Stimulated activated naive CD8-positive, alpha-beta T cell treated with anti-CD3 and anti-CD28 coated beads, Interleukin-15, amount 100 ng/mL, for 72 hours (primary cell): ENCODE measurements at regions not wholly inside any gene's neighbourhood (a gene's known extent, or its start where the extent isn't known, plus 50 kb on each side); places are given as distances from the start of the nearest gene placed in this dataset.
"Not testable (repeated sequence)": the region's sequence is repeated elsewhere in the genome, so short reads cannot be mapped to it uniquely, and the experiment has no call there.

Source experiments
- ATAC-seq: fragments of 150-1000 bp; cut with Tn5 transposase; 2 replicates; pipeline ENCODE4 v1.10.0; 2021; ENCODE audit warnings: mild to moderate bottlenecking, moderate library complexity
- DNase-seq, 2 donors: peaks; one replicate each; pipeline ENCODE4 v3.0.0; 2021 to 2022
- H3K27ac Mint-ChIP-seq, 2 donors: one replicate each; pipeline ENCODE4 v1.8.0; 2022; ENCODE audit warnings: mild to moderate bottlenecking in 2 of 2, mixed read lengths in 2 of 2, moderate library complexity in 2 of 2
- H3K27me3 Mint-ChIP-seq: one replicate; pipeline ENCODE4 v1.8.0; 2022; ENCODE audit warnings: mixed read lengths
- H3K4me1 Mint-ChIP-seq: one replicate; pipeline ENCODE4 v1.8.0; 2022; ENCODE audit warnings: mild to moderate bottlenecking, mixed read lengths
- H3K4me3 Mint-ChIP-seq, 2 donors: one replicate each; pipeline ENCODE4 v1.8.0; 2022; ENCODE audit warnings: mild to moderate bottlenecking in 2 of 2, mixed read lengths in 2 of 2, moderate library complexity in 1 of 2
- H3K9me3 Mint-ChIP-seq, 2 donors: one replicate each; pipeline ENCODE4 v1.8.0; 2022; ENCODE audit warnings: mixed read lengths in 2 of 2

DNA sequence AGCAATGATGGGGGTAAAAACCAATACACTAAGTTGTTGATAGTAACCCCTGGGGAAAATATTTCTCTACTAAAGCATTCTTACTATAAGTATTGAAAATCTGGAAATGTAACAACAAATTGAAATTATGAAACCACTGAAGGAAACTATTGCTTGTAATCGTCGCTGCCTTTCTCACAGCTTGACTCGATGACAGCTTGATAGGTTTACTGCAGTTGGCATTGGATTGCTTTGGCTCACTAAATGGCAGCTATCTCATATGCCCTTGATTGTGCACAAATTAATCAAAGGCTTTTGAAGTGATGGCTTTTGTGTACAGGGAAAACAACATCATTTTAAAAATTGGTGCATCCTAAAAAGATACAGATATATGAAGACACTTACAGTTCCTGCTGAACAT is 419.6 kb upstream of the TENM3 start:
- Mint-ChIP-seq H3K4me1 (no peaks in the 10 kb centered on the region), H3K27me3 (no peaks in the 10 kb centered on the region), H3K9me3 (peaks cover 0 to 17% of the 10 kb centered on the region in 2 donors), H3K4me3 (no peak overlapping the region), H3K27ac (no peak overlapping the region)
- no peak for ATAC-seq
- DNase-seq = no peak

DNA sequence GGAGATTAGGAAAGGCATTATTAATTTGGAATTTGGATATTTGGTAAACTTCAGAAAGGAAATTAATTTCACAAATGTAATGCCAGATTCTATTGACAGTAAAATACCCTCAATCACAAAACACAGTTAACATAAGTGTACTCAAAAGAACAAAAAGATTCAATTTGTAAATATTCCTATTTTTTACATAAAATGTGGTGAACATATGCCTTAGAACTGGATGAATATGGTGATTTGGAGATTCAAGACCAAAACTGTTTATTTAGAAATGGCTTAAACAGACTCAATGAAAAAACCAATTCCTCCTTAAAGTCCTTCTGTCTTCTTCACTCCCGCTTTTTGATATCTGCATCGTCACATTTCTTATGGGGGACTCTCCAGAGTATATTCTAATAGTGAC is 417.6 kb upstream of the TENM3 start:
- H3K9me3 Mint-ChIP-seq = peaks cover 0 to 16% of the 10 kb centered on the region in 2 donors
- no peak overlapping the region for H3K4me3 Mint-ChIP-seq
- no peak for DNase-seq
- H3K4me1 Mint-ChIP-seq = no peaks in the 10 kb centered on the region
- H3K27me3 Mint-ChIP-seq = no peaks in the 10 kb centered on the region
- no peak overlapping the region for H3K27ac Mint-ChIP-seq
- no peak for ATAC-seq

DNA sequence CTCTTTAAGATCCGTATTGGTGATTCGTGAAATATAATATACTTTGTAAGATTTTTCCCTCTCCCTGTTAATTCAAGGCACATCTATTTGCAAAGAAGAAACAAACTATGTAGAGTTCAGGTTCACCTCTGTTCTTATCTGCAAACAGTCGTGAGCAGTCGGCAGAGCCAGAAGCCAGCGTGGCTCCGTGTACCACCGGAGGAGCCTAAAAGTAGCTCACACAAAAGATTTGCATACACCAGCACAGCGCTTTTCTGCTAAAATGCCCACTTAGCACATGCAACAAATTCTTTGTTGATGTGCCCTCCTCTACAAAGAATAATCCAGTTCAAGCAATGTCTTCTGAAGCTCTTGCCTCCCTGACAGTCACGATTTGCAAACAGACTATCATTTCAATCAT is 416.0 kb upstream of the TENM3 start:
- DNase-seq = no peak
- H3K4me3 Mint-ChIP-seq = no peak overlapping the region
- peaks cover 0 to 16% of the 10 kb centered on the region in 2 donors for H3K9me3 Mint-ChIP-seq
- ATAC-seq = no peak
- H3K27me3 Mint-ChIP-seq = no peaks in the 10 kb centered on the region
- no peak overlapping the region for H3K27ac Mint-ChIP-seq
- H3K4me1 Mint-ChIP-seq = no peaks in the 10 kb centered on the region

- ATAC-seq (no peak), DNase-seq (no peak)
- peaks cover 0 to 24% of the 10 kb centered on the region in 2 donors for H3K9me3 Mint-ChIP-seq
- H3K27ac Mint-ChIP-seq = no peak overlapping the region
- no peak overlapping the region for H3K4me3 Mint-ChIP-seq
- H3K4me1 Mint-ChIP-seq = no peaks in the 10 kb centered on the region
- H3K27me3 Mint-ChIP-seq = no peaks in the 10 kb centered on the region
Observed at GRCh38 chr4:181830404-181831035, 412.7 kb upstream of the TENM3 start.

GRCh38 chr4:181834071-181834470 is 409.1 kb upstream of the TENM3 start:
- H3K27ac Mint-ChIP-seq = no peak overlapping the region
- H3K27me3 Mint-ChIP-seq = no peaks in the 10 kb centered on the region
- no peak for DNase-seq
- ATAC-seq = no peak
- H3K4me1 Mint-ChIP-seq = no peaks in the 10 kb centered on the region
- H3K9me3 Mint-ChIP-seq = peaks cover 0 to 8% of the 10 kb centered on the region in 2 donors
- no peak overlapping the region for H3K4me3 Mint-ChIP-seq

DNA sequence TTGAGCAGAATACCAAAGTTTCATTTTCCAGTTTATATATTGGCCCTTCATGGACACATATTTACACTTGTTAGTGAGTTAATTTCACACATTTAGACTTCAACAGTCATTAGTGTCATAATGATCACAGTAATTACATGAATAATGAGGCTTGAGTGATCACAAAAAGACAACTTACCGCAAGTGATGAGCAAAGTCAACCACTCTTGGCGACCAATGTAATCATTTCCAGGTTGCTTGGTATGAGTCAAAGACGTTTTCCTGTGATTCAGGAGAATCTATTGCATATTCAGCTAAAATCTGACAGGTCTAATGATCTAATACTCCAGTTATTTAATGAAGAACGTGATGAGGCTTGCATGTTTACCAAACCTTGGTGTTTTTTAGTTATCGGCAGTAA is 407.9 kb upstream of the TENM3 start:
- no peak for ATAC-seq
- Mint-ChIP-seq H3K4me3 (no peak overlapping the region), H3K27ac (no peak overlapping the region)

DNA sequence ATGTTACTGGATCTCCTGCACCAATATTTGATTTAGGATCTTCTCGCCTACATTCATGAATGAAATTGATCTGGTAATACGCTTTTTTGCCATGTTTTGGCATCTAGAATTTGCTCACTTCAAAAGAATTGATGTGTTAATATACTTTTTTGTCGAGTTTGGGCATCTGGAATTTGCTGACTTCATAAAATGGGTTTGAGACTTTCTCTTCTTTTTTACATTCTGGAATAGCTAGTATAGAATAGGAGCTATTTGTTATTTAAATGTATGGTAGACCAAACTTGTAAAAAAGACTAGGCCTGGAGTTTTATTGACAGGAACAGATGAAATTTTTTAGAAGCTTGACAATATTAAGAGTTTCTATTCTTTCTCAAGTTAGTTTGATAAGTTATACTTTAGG is 404.9 kb upstream of the TENM3 start:
- H3K4me3 Mint-ChIP-seq = no peak overlapping the region
- DNase-seq (no peak), ATAC-seq (no peak)
- no peaks in the 10 kb centered on the region for H3K27me3 Mint-ChIP-seq
- no peaks in the 10 kb centered on the region for H3K4me1 Mint-ChIP-seq
- no peak overlapping the region for H3K27ac Mint-ChIP-seq
- peaks cover 0 to 11% of the 10 kb centered on the region in 2 donors for H3K9me3 Mint-ChIP-seq

More for the DNA sequence above, 407.9 kb upstream of the TENM3 start:
- Mint-ChIP-seq H3K4me1 (no peaks in the 10 kb centered on the region), H3K9me3 (peaks cover 0 to 9% of the 10 kb centered on the region in 2 donors), H3K27me3 (no peaks in the 10 kb centered on the region)
- no peak for DNase-seq

DNA sequence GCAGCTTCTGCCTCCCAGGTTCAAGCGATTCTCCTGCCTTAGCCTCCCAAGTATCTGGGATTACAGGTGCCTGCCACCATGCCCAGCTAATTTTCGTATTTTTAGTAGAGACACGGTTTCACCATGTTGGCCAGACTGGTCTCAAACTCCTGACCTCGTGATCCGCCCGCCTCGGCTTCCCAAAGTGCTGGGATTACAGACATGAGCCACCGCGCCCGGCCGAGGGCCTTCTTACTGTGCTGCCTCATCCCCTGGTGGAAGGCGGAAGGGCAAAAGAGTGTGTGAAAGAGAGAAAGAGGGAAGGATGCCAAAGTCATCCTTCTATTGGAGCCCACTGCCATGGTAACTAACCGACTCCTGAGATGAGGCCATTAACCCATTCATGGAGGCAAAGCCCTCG is 399.4 kb upstream of the TENM3 start:
- H3K27ac Mint-ChIP-seq, H3K27me3 Mint-ChIP-seq, H3K9me3 Mint-ChIP-seq, ATAC-seq, H3K4me3 Mint-ChIP-seq, DNase-seq, H3K4me1 Mint-ChIP-seq: not testable (repeated sequence)

- ATAC-seq (no peak), DNase-seq (no peak)
- no peak overlapping the region for H3K4me3 Mint-ChIP-seq
- no peaks in the 10 kb centered on the region for H3K4me1 Mint-ChIP-seq
- H3K9me3 Mint-ChIP-seq = peaks cover 0 to under 1% of the 10 kb centered on the region in 2 donors
- no peaks in the 10 kb centered on the region for H3K27me3 Mint-ChIP-seq
- no peak overlapping the region for H3K27ac Mint-ChIP-seq
Observed at GRCh38 chr4:181845617-181846016, 397.6 kb upstream of the TENM3 start.

DNA sequence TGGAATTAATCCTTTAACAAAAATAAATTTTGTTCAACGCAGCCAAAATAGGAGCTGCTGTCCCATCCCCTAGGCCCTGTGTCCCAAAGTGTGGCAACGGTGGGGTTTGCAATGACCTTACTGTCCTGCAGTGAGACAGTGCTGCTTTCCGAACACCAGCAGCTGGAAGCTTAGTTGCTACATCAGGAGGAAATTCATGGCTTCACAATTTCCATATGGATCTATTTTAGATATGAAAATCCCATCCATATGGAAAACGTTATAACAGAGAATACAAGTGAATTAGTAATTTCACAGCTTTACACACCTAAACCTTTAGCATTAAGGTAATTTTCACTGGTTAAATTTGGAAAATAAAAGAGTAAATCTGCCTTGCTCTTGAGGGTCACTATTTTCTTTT is 396.3 kb upstream of the TENM3 start:
- Mint-ChIP-seq H3K27me3 (no peaks in the 10 kb centered on the region), H3K4me1 (no peaks in the 10 kb centered on the region), H3K27ac (no peak overlapping the region), H3K4me3 (no peak overlapping the region), H3K9me3 (peaks cover 9 to 11% of the 10 kb centered on the region in 2 donors)
- ATAC-seq (no peak), DNase-seq (no peak)

GRCh38 chr4:181848357-181848756 is 394.8 kb upstream of the TENM3 start:
- H3K9me3 Mint-ChIP-seq = peaks cover 9 to 11% of the 10 kb centered on the region in 2 donors

GRCh38 chr4:181849472-181849871 is 393.7 kb upstream of the TENM3 start:
- no peaks in the 10 kb centered on the region for H3K27me3 Mint-ChIP-seq
- no peak for ATAC-seq
- H3K4me1 Mint-ChIP-seq = no peaks in the 10 kb centered on the region
- peaks cover 9 to 11% of the 10 kb centered on the region in 2 donors for H3K9me3 Mint-ChIP-seq
- no peak overlapping the region for H3K27ac Mint-ChIP-seq
- no peak overlapping the region for H3K4me3 Mint-ChIP-seq
- no peak for DNase-seq

More at GRCh38 chr4:181848357-181848756, 394.8 kb upstream of the TENM3 start:
- no peak for DNase-seq
- no peaks in the 10 kb centered on the region for H3K27me3 Mint-ChIP-seq
- no peak overlapping the region for H3K27ac Mint-ChIP-seq
- H3K4me1 Mint-ChIP-seq = no peaks in the 10 kb centered on the region
- no peak for ATAC-seq
- H3K4me3 Mint-ChIP-seq = no peak overlapping the region

DNA sequence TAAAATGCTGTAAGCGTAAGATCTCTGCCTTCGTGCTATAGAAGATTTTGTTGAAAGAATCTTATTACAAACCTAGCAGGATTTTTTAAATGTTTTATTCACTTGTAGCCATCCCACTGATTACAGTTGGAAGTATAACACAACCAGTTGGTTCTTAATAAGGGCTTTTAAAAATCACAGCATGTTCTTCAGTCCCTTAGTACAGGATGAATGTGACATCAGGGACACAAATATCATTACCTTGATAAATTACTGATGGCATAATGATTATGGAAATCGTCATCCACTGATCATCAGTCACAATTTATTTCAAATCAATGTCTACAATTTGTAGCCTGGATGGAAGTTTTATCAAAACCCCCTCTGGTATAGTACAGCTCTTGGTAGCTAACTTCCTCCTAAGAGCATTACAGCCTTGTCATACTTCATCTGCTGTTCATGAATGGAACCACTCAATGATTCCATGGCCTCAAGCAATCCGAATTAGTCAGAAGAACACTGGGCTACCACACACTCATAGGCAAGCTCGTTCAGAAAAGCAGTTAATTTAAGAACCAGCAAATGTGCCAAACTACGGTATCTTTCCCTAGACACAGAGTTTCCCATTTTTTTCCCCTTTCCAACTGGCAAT is 389.2 kb upstream of the TENM3 start:
- peaks cover 9 to 28% of the 10 kb centered on the region in 2 donors for H3K9me3 Mint-ChIP-seq
- H3K27me3 Mint-ChIP-seq = no peaks in the 10 kb centered on the region
- DNase-seq (no peak), ATAC-seq (no peak)
- H3K27ac Mint-ChIP-seq = no peak overlapping the region
- no peaks in the 10 kb centered on the region for H3K4me1 Mint-ChIP-seq
- no peak overlapping the region for H3K4me3 Mint-ChIP-seq

GRCh38 chr4:181855307-181855706 is 387.9 kb upstream of the TENM3 start:
- ATAC-seq (no peak), DNase-seq (no peak)
- Mint-ChIP-seq H3K9me3 (peaks cover 9 to 28% of the 10 kb centered on the region in 2 donors), H3K4me3 (no peak overlapping the region), H3K4me1 (no peaks in the 10 kb centered on the region), H3K27ac (no peak overlapping the region), H3K27me3 (no peaks in the 10 kb centered on the region)

- not testable (repeated sequence) for ATAC-seq, H3K27ac Mint-ChIP-seq, H3K27me3 Mint-ChIP-seq, DNase-seq, H3K4me3 Mint-ChIP-seq, H3K4me1 Mint-ChIP-seq
- H3K9me3 Mint-ChIP-seq = peaks cover 4 to 18% of the 10 kb centered on the region in 2 donors
Observed at GRCh38 chr4:181857471-181857870, 385.7 kb upstream of the TENM3 start.

DNA sequence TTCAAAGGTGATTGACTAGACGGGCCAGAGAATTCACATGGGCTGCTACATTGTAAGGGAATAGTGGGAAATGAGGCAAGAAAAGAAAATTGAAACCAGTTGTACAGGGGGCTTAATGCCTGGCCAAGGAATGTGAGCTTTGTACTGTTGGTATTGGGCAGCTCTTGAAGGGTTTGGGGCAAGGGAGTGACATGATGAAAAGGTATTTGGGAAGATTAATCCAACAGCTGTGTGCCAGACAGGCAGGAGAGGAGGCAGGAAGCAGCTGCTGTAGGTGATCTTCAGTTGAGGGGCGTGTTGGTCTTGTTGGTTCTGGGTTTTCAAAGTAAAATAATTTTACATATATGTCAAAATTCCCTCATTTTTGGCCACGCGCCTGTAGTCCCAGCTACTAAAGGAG is 384.5 kb upstream of the TENM3 start:
- DNase-seq = no peak
- no peak overlapping the region for H3K4me3 Mint-ChIP-seq
- ATAC-seq = no peak
- H3K9me3 Mint-ChIP-seq = peaks cover 4 to 18% of the 10 kb centered on the region in 2 donors
- H3K27me3 Mint-ChIP-seq = no peaks in the 10 kb centered on the region
- no peaks in the 10 kb centered on the region for H3K4me1 Mint-ChIP-seq
- H3K27ac Mint-ChIP-seq = no peak overlapping the region

DNA sequence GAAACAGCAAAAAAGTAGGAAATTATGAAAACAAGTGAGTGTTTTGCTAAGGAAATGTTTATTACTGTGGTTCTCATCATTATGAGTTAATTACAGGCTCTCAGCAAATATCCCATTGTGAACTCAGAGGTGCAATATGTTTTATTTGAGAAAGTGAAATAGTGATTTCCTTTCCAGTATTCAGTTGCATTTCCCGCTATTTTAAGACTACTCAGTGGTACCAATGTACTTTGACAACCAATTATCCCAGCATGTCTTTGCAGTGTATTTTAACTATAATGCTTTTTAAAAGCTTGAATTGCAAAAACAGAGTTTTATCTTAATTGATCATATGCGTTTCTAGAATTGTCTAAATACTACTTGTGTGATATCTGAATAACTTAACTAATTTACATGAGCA is 383.8 kb upstream of the TENM3 start:
- Mint-ChIP-seq H3K9me3 (peaks cover 8 to 18% of the 10 kb centered on the region in 2 donors), H3K27me3 (no peaks in the 10 kb centered on the region), H3K4me1 (no peaks in the 10 kb centered on the region), H3K4me3 (no peak overlapping the region), H3K27ac (no peak overlapping the region)
- ATAC-seq = no peak
- no peak for DNase-seq
